CD4-positive, CD25-positive, alpha-beta regulatory T cell (primary cell): ENCODE measurements at regions not wholly inside any gene's neighbourhood (a gene's known extent, or its start where the extent isn't known, plus 50 kb on each side); places are given as distances from the start of the nearest gene placed in this dataset.

Source experiments
- ATAC-seq, 2 donors: fragments of 150-1000 bp; cut with Tn5 transposase; one replicate each; pipeline ENCODE4 v1.10.0; 2021; ENCODE audit warnings: low read depth in 2 of 2, moderate number of reproducible peaks in 2 of 2, moderate library complexity in 1 of 2
- DNase-seq, 3 donors: peaks; one replicate each; pipeline versions ENCODE4 v3.0.0 to v3.0.0-alpha.2; 2012 to 2022; ENCODE audit warnings: mixed read lengths in 1 of 3
- H3K27ac ChIP-seq: one replicate; pipeline ENCODE4 v1.7.0; 2013; ENCODE audit warnings: mild to moderate bottlenecking, low read length; ENCODE audit not compliant: insufficient read depth, poor library complexity, severe bottlenecking
- H3K27me3 ChIP-seq: one replicate; pipeline ENCODE4 v1.7.0; 2013; ENCODE audit warnings: low read length; ENCODE audit not compliant: control insufficient read depth, insufficient read depth
- H3K36me3 ChIP-seq: one replicate; pipeline ENCODE4 v1.7.0; 2013; ENCODE audit warnings: mild to moderate bottlenecking, low read length, moderate library complexity; ENCODE audit not compliant: control insufficient read depth, insufficient read depth
- H3K4me1 ChIP-seq: 2 replicates; pipeline ENCODE4 v1.7.0; 2013; ENCODE audit warnings: mild to moderate bottlenecking, low read length; ENCODE audit not compliant: insufficient read depth, control insufficient read depth, poor library complexity, severe bottlenecking
- H3K4me3 ChIP-seq: one replicate; pipeline ENCODE4 v1.7.0; 2013; ENCODE audit warnings: low read depth, mild to moderate bottlenecking, low read length, moderate library complexity
- H3K9me3 ChIP-seq, 2 experiments: 1 replicate in 1 of 2; 2 replicates in 1 of 2; pipeline ENCODE4 v1.7.0; 2013; ENCODE audit warnings: low read length in 2 of 2, mild to moderate bottlenecking in 1 of 2, moderate library complexity in 1 of 2; ENCODE audit not compliant: control insufficient read depth in 2 of 2
- H3K27ac Mint-ChIP-seq, 3 donors: one replicate each; pipeline ENCODE4 v1.8.0; 2020 to 2022; ENCODE audit warnings: mild to moderate bottlenecking in 3 of 3, mixed read lengths in 3 of 3, moderate library complexity in 2 of 3
- H3K27me3 Mint-ChIP-seq: one replicate; pipeline ENCODE4 v1.8.0; 2022; ENCODE audit warnings: mild to moderate bottlenecking, mixed read lengths
- H3K36me3 Mint-ChIP-seq: one replicate; pipeline ENCODE4 v1.8.0; 2020; ENCODE audit warnings: mixed read lengths
- H3K4me1 Mint-ChIP-seq, 4 donors: one replicate each; pipeline ENCODE4 v1.8.0; 2020 to 2022; ENCODE audit warnings: mixed read lengths in 4 of 4, mild to moderate bottlenecking in 1 of 4
- H3K4me3 Mint-ChIP-seq, 4 donors: one replicate each; pipeline ENCODE4 v1.8.0; 2020 to 2022; ENCODE audit warnings: mild to moderate bottlenecking in 4 of 4, mixed read lengths in 4 of 4, moderate library complexity in 3 of 4
- H3K9me3 Mint-ChIP-seq, 7 donors: one replicate each; pipeline ENCODE4 v1.8.0; 2020 to 2022; ENCODE audit warnings: mixed read lengths in 7 of 7, mild to moderate bottlenecking in 3 of 7, moderate library complexity in 2 of 7

- H3K9me3 Mint-ChIP-seq: peaks cover 0 to 19% (median 9%) of the 10 kb centered on the region in 7 donors
- Histone ChIP-seq H3K4me3 (no peak overlapping the region), H3K9me3 (peaks cover 0 to 2% of the 10 kb centered on the region in 2 experiments), H3K36me3 (no peaks in the 10 kb centered on the region), H3K4me1 (no peaks in the 10 kb centered on the region), H3K27me3 (no peaks in the 10 kb centered on the region), H3K27ac (no peak overlapping the region)
- ATAC-seq: no peak
- no peaks in the 10 kb centered on the region for H3K27me3 Mint-ChIP-seq
- H3K4me1 Mint-ChIP-seq: no peaks in the 10 kb centered on the region
- no peaks in the 10 kb centered on the region for H3K36me3 Mint-ChIP-seq
- H3K27ac Mint-ChIP-seq: no peak overlapping the region
- DNase-seq: no peak
- H3K4me3 Mint-ChIP-seq: no peak overlapping the region
These were observed 629.4 kb downstream of the TSN start for GRCh38 chr2:122384768-122385333.

DNA sequence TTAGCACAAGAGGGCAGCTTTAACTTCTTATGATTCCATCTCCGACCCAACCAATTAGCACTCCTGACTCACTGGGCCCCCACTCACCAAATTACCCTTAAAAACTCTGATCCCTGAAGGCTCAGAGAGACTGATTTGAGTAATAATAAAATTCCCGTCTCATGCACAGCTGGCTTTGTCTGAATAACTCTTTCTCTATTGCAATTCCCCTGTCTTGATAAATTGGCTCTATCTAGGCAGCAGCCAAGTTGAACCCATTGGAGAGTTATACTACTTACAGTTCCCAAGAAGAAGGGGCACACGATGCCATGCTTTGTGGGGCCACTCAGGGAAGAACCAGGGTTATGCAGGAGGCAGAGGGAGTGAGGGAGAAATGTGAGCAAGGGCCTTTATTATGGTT lies 632.8 kb downstream of the TSN start:
- H3K9me3 ChIP-seq: peaks cover 0 to 2% of the 10 kb centered on the region in 2 experiments
- Mint-ChIP-seq H3K27ac (no peak overlapping the region), H3K4me3 (no peak overlapping the region), H3K9me3 (peaks cover 0 to 15% (median 4%) of the 10 kb centered on the region in 7 donors), H3K27me3 (no peaks in the 10 kb centered on the region), H3K36me3 (no peaks in the 10 kb centered on the region), H3K4me1 (no peaks in the 10 kb centered on the region)
- H3K36me3 ChIP-seq: no peaks in the 10 kb centered on the region
- no peak for DNase-seq
- no peak for ATAC-seq
- no peaks in the 10 kb centered on the region for H3K4me1 ChIP-seq
- H3K4me3 ChIP-seq: no peak overlapping the region
- H3K27me3 ChIP-seq: no peaks in the 10 kb centered on the region
- H3K27ac ChIP-seq: no peak overlapping the region

GRCh38 chr2:122389694-122390093 lies 634.2 kb downstream of the TSN start:
- no peaks in the 10 kb centered on the region for H3K4me1 ChIP-seq

GRCh38 chr2:122390406-122390805 lies 635.0 kb downstream of the TSN start:
- H3K4me1 ChIP-seq: no peaks in the 10 kb centered on the region
- Mint-ChIP-seq H3K9me3 (peaks cover 0 to 15% (median 4%) of the 10 kb centered on the region in 7 donors), H3K4me1 (no peaks in the 10 kb centered on the region), H3K36me3 (no peaks in the 10 kb centered on the region), H3K27ac (no peak overlapping the region), H3K4me3 (no peak overlapping the region), H3K27me3 (no peaks in the 10 kb centered on the region)
- no peak for DNase-seq
- H3K27ac ChIP-seq: no peak overlapping the region
- no peak for ATAC-seq
- H3K27me3 ChIP-seq: no peaks in the 10 kb centered on the region
- H3K4me3 ChIP-seq: no peak overlapping the region
- peaks cover 0 to 2% of the 10 kb centered on the region in 2 experiments for H3K9me3 ChIP-seq
- H3K36me3 ChIP-seq: no peaks in the 10 kb centered on the region

More at GRCh38 chr2:122389694-122390093, 634.2 kb downstream of the TSN start:
- Mint-ChIP-seq H3K4me3 (no peak overlapping the region), H3K4me1 (no peaks in the 10 kb centered on the region), H3K9me3 (peaks cover 0 to 15% (median 4%) of the 10 kb centered on the region in 7 donors), H3K27me3 (no peaks in the 10 kb centered on the region), H3K27ac (no peak overlapping the region), H3K36me3 (no peaks in the 10 kb centered on the region)
- Histone ChIP-seq H3K27ac (no peak overlapping the region), H3K36me3 (no peaks in the 10 kb centered on the region), H3K9me3 (peaks cover 0 to 2% of the 10 kb centered on the region in 2 experiments), H3K4me3 (no peak overlapping the region), H3K27me3 (no peaks in the 10 kb centered on the region)
- ATAC-seq (no peak), DNase-seq (no peak)

- no peak overlapping the region for H3K27ac ChIP-seq
- no peak overlapping the region for H3K4me3 ChIP-seq
- no peaks in the 10 kb centered on the region for H3K4me1 ChIP-seq
- ATAC-seq (no peak), DNase-seq (no peak)
- Mint-ChIP-seq H3K36me3 (no peaks in the 10 kb centered on the region), H3K9me3 (peaks cover 2 to 15% (median 4%) of the 10 kb centered on the region in 7 donors), H3K27ac (no peak overlapping the region), H3K4me1 (no peaks in the 10 kb centered on the region), H3K27me3 (no peaks in the 10 kb centered on the region), H3K4me3 (no peak overlapping the region)
- H3K27me3 ChIP-seq: no peaks in the 10 kb centered on the region
- no peaks in the 10 kb centered on the region for H3K36me3 ChIP-seq
- H3K9me3 ChIP-seq: peaks cover 0 to 2% of the 10 kb centered on the region in 2 experiments
These were observed 636.3 kb downstream of the TSN start for GRCh38 chr2:122391726-122392125.

- no peak for ATAC-seq
- no peaks in the 10 kb centered on the region for H3K9me3 ChIP-seq
- H3K27ac Mint-ChIP-seq: peak overlapping the region in 1 of 3 donors; percentile 41
- no peaks in the 10 kb centered on the region for H3K27me3 Mint-ChIP-seq
- H3K9me3 Mint-ChIP-seq: peaks cover 0 to 9% (median 3%) of the 10 kb centered on the region in 7 donors
- no peaks in the 10 kb centered on the region for H3K4me1 Mint-ChIP-seq
- no peaks in the 10 kb centered on the region for H3K36me3 ChIP-seq
- H3K27me3 ChIP-seq: no peaks in the 10 kb centered on the region
- no peak overlapping the region for H3K4me3 Mint-ChIP-seq
- no peak for DNase-seq
- H3K4me3 ChIP-seq: no peak overlapping the region
- no peak overlapping the region for H3K27ac ChIP-seq
- no peaks in the 10 kb centered on the region for H3K4me1 ChIP-seq
- no peaks in the 10 kb centered on the region for H3K36me3 Mint-ChIP-seq
These were observed 640.2 kb downstream of the TSN start for GRCh38 chr2:122395687-122396086.

DNA sequence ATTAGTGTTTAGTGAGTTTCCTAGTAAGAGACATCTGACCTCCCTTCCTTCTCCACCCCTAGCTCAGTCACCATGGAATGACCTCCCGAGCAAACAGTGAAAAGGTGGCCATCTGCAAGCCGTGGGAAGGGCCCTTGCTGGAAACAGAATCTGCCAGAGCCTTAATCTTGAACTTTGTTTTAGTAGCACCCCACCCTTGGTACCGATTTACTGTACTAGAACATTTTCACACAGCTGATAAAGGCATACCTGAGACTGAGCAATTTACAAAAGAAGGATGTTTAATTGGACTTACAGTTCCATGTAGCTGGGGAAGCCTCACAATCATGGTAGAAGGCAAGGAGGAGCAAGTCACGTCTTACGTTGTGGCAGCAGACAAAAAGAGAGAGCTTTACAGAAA lies 655.8 kb downstream of the TSN start:
- ATAC-seq (no peak), DNase-seq (no peak)
- Histone ChIP-seq H3K4me1 (no peaks in the 10 kb centered on the region), H3K27ac (no peak overlapping the region), H3K9me3 (no peaks in the 10 kb centered on the region), H3K27me3 (no peaks in the 10 kb centered on the region), H3K36me3 (no peaks in the 10 kb centered on the region), H3K4me3 (no peak overlapping the region)
- Mint-ChIP-seq H3K4me3 (no peak overlapping the region), H3K9me3 (peaks cover 0 to 6% (median 2%) of the 10 kb centered on the region in 7 donors), H3K27ac (no peak overlapping the region), H3K27me3 (no peaks in the 10 kb centered on the region), H3K4me1 (no peaks in the 10 kb centered on the region), H3K36me3 (no peaks in the 10 kb centered on the region)

- no peak overlapping the region for H3K27ac Mint-ChIP-seq
- no peak overlapping the region for H3K27ac ChIP-seq
- DNase-seq (no peak), ATAC-seq (no peak)
- no peak overlapping the region for H3K4me3 ChIP-seq
- H3K36me3 ChIP-seq: no peaks in the 10 kb centered on the region
- no peaks in the 10 kb centered on the region for H3K9me3 ChIP-seq
- H3K36me3 Mint-ChIP-seq: no peaks in the 10 kb centered on the region
- no peaks in the 10 kb centered on the region for H3K27me3 ChIP-seq
- no peak overlapping the region for H3K4me3 Mint-ChIP-seq
- H3K9me3 Mint-ChIP-seq: peaks cover 0 to 9% (median 2%) of the 10 kb centered on the region in 7 donors
- H3K27me3 Mint-ChIP-seq: no peaks in the 10 kb centered on the region
- H3K4me1 Mint-ChIP-seq: no peaks in the 10 kb centered on the region
- no peaks in the 10 kb centered on the region for H3K4me1 ChIP-seq
These were observed 656.9 kb downstream of the TSN start for GRCh38 chr2:122412360-122412759.
